ACC112 (cell line): ENCODE measurements at regions not wholly inside any gene's neighbourhood (a gene's known extent, or its start where the extent isn't known, plus 50 kb on each side); places are given as distances from the start of the nearest gene placed in this dataset.
A peak's percentile ranks its signal among the peaks of the same experiment; 100 is the strongest.

ENCODE experiments used
- H2AFZ ChIP-seq: fragments of 200-600 bp; sonication (generic); one replicate; pipeline ENCODE4 v1.6.0; 2017; ENCODE audit warnings: antibody characterized with exemption, low read length; ENCODE audit not compliant: unreplicated experiment
- H3K27ac ChIP-seq: fragments of 200-600 bp; sonication (generic); 2 replicates; pipeline ENCODE4 v1.5.1; 2014; ENCODE audit warnings: low read depth, mild to moderate bottlenecking, antibody characterized with exemption, low read length, moderate library complexity
- H3K27me3 ChIP-seq: fragments of 200-600 bp; sonication (generic); 2 replicates; pipeline ENCODE4 v1.6.1; 2014; ENCODE audit warnings: mild to moderate bottlenecking, antibody characterized with exemption, low read length, moderate library complexity, mixed read lengths; ENCODE audit not compliant: insufficient read depth
- H3K36me3 ChIP-seq: fragments of 200-600 bp; sonication (generic); 2 replicates; pipeline ENCODE4 v1.6.1; 2016; ENCODE audit warnings: mild to moderate bottlenecking, antibody characterized with exemption, low read length, moderate library complexity, mixed read lengths; ENCODE audit not compliant: insufficient read depth
- H3K4me1 ChIP-seq: fragments of 200-600 bp; sonication (generic); one replicate; pipeline ENCODE4 v1.6.1; 2016; ENCODE audit warnings: low read length, mixed read lengths; ENCODE audit not compliant: insufficient read depth, unreplicated experiment, control insufficient read depth
- H3K4me3 ChIP-seq: fragments of 200-600 bp; sonication (generic); 2 replicates; pipeline ENCODE4 v1.5.1; 2014; ENCODE audit warnings: mild to moderate bottlenecking, low read depth, low read length
- H3K79me2 ChIP-seq: fragments of 200-600 bp; sonication (generic); one replicate; pipeline ENCODE4 v1.6.0; 2016; ENCODE audit warnings: low read length; ENCODE audit not compliant: control insufficient read depth, unreplicated experiment, insufficient read depth

DNA sequence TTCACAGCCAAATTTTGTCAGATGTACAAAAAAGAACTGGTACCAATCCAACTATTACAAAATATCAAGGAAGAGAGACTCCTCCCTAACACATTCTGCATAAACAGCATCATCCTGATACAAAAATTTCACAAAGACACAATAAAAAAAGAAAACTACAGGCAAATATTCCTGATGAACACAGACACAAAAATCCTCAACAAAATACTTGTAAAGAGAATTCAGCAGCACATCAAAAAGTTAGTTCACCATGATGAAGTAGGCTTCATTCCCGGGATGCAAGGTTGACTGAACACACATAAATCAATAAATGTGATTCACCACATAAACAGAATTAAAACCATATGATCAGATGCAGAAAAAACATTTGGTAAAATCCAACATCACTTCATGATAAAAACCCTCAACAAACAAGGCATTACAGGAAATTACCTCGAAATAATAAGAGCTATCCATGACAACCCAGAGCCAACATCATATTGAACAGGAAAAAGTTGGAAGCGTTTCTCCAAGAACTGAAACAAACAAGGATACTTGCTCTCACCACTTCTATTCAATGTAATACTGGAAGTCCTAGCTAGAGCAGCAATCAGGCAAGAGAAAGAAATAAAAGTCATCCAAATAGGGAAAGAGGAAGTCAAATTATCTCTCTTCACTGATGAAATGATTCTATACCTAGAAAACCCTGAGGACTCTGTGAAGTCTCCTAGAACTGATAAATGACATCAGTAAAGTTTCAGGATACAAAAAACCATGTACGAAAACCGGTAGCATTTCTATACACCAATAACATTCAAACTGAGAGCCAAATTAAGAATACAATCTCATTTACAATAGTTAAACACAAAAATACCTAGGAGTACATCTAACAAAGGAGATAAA, 223.1 kb downstream of the REEP3 start:
- Histone ChIP-seq H3K36me3 (no peaks in the 10 kb centered on the region), H3K4me1 (peaks cover 13% of the 10 kb centered on the region), H3K27ac (no peak overlapping the region), H3K79me2 (no peaks in the 10 kb centered on the region), H3K27me3 (peaks cover 4% of the 10 kb centered on the region; the same call in 1 of the 2 replicates), H2AFZ (peak overlapping the region; percentile 7), H3K4me3 (no peak overlapping the region)

DNA sequence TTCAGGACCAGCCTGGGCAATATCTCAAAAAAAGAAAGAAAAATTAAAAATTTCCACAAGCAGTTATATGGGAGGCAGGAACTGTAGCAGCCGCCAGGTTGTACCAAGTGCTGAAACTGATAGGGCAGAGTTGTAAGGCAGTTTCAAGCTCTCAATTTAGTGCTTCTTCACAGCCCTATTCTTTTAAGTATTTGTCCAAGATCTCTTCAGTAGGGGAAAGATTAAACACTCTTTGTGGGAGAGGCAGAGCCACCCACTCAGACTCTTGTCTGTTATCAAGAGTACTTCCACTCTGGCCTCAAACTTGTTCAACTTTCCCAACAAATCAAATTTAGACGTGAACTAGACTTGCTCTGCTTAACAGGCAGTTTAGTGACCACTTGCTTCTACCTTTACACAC, 228.7 kb downstream of the REEP3 start:
- Histone ChIP-seq H3K4me1 (no peaks in the 10 kb centered on the region), H3K27me3 (peaks cover 3% of the 10 kb centered on the region; the same call in 1 of the 2 replicates), H3K79me2 (no peaks in the 10 kb centered on the region), H3K36me3 (no peaks in the 10 kb centered on the region), H3K4me3 (no peak overlapping the region), H2AFZ (no peak overlapping the region), H3K27ac (no peak overlapping the region)

GRCh38 chr10:63751836-63752235, 230.6 kb downstream of the REEP3 start:
- Histone ChIP-seq H3K4me3 (no peak overlapping the region), H3K36me3 (no peaks in the 10 kb centered on the region), H2AFZ (no peak overlapping the region), H3K27ac (no peak overlapping the region), H3K79me2 (no peaks in the 10 kb centered on the region), H3K4me1 (peaks cover 3% of the 10 kb centered on the region), H3K27me3 (peaks cover 3% of the 10 kb centered on the region; the same call in 1 of the 2 replicates)

DNA sequence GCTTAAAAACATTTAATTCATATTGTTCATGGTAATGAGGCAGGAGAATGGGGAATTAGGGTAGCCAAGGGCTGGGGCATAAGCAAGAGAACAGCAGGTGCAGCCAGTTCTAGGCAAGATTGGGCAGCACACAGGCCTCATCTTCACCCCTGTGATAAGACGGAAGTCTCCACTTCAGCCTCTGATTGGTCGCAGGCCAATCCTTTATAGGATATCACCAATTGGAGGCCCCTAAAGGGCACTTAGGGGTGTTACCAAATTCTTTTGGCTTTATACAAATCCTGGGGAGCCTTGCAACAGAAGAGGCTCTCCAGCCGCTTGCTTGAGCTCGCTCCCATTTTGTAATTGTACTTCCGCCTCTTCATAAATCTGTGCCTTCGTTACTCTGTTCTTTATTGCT, 231.1 kb downstream of the REEP3 start:
- no peak overlapping the region for H3K27ac ChIP-seq
- no peak overlapping the region for H2AFZ ChIP-seq
- no peaks in the 10 kb centered on the region for H3K79me2 ChIP-seq
- peaks cover 3% of the 10 kb centered on the region; the same call in 1 of the 2 replicates for H3K27me3 ChIP-seq
- no peaks in the 10 kb centered on the region for H3K36me3 ChIP-seq
- H3K4me3 ChIP-seq = no peak overlapping the region
- H3K4me1 ChIP-seq = peaks cover 6% of the 10 kb centered on the region

DNA sequence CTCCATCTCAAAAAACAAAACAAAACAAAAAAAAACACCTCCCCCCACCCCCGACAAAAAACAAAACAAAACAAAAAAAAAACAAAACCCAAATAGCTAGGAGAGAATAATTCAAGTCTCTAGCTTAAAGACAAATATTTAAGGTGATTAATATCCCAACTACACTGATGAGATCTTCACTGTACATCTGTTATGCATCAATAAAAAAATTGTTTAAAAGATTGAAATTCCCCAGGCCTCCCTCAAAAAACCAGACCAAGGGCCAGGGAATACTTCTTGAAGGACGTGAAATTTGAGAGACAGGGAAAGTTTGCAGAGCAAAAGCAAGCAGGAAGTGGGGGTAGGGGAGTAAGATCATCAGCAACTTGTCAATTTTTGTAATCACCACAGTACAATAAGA, 232.6 kb downstream of the REEP3 start:
- H3K27me3 ChIP-seq = peaks cover 3% of the 10 kb centered on the region; the same call in 1 of the 2 replicates
- no peak overlapping the region for H2AFZ ChIP-seq
- H3K4me1 ChIP-seq = peaks cover 13% of the 10 kb centered on the region
- H3K79me2 ChIP-seq = no peaks in the 10 kb centered on the region
- H3K27ac ChIP-seq = no peak overlapping the region
- no peak overlapping the region for H3K4me3 ChIP-seq
- no peaks in the 10 kb centered on the region for H3K36me3 ChIP-seq

DNA sequence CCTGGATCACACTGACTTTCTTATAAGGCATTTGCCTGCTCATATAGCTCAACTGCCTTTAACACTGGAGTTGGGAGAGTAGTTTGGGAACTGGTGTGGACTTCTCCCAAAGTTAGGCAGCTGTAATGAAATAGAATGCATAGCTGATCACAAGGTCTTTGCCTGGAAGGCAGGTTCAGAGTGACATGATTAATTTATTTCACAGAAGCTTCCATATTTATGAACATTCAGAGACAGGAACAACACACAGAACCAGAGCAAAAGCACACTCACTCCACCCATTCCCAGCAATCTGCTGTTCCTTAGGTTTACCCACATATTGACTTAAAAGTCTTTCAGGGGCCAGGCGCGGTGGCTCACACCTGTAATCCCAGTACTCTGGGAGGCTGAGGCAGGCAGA, 234.2 kb downstream of the REEP3 start:
- Histone ChIP-seq H2AFZ (no peak overlapping the region), H3K27me3 (no peaks in the 10 kb centered on the region), H3K27ac (no peak overlapping the region), H3K36me3 (no peaks in the 10 kb centered on the region), H3K4me3 (no peak overlapping the region), H3K79me2 (no peaks in the 10 kb centered on the region), H3K4me1 (peaks cover 13% of the 10 kb centered on the region)

- Histone ChIP-seq H3K27ac (no peak overlapping the region), H3K36me3 (no peaks in the 10 kb centered on the region), H3K4me3 (no peak overlapping the region), H3K27me3 (no peaks in the 10 kb centered on the region), H2AFZ (no peak overlapping the region), H3K4me1 (peaks cover 13% of the 10 kb centered on the region), H3K79me2 (no peaks in the 10 kb centered on the region)
Measured at GRCh38 chr10:63757067-63757466, 235.9 kb downstream of the REEP3 start.

GRCh38 chr10:63758080-63758479, 236.9 kb downstream of the REEP3 start:
- peaks cover 13% of the 10 kb centered on the region for H3K4me1 ChIP-seq
- no peak overlapping the region for H3K27ac ChIP-seq
- no peak overlapping the region for H3K4me3 ChIP-seq
- H2AFZ ChIP-seq = no peak overlapping the region
- H3K36me3 ChIP-seq = no peaks in the 10 kb centered on the region
- no peaks in the 10 kb centered on the region for H3K27me3 ChIP-seq
- H3K79me2 ChIP-seq = no peaks in the 10 kb centered on the region

DNA sequence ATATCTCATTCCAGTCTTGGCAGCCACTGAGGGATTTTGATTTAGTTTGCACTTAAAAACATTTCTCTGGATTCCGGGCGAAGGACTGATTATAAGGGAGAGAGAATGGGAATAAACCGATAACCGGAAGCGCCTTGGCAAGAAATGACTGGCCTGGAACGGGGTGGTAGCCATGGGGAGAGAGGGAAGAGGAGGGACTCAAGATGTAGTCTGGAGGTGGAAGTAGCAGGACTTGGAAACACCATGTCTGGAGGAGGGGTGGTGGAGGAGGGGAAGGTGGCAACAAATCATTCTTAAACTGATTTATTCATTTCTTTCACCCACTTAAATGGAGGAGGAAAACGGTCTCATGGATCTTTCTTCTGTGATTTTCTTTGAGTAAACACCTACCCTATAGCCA, 238.1 kb downstream of the REEP3 start:
- Histone ChIP-seq H2AFZ (no peak overlapping the region), H3K79me2 (no peaks in the 10 kb centered on the region), H3K27ac (no peak overlapping the region), H3K4me1 (peaks cover 13% of the 10 kb centered on the region), H3K4me3 (no peak overlapping the region), H3K27me3 (no peaks in the 10 kb centered on the region), H3K36me3 (no peaks in the 10 kb centered on the region)

- H3K4me3 ChIP-seq = no peak overlapping the region
- no peaks in the 10 kb centered on the region for H3K27me3 ChIP-seq
- H3K4me1 ChIP-seq = peaks cover 13% of the 10 kb centered on the region
- H3K27ac ChIP-seq = no peak overlapping the region
- no peaks in the 10 kb centered on the region for H3K36me3 ChIP-seq
- H3K79me2 ChIP-seq = no peaks in the 10 kb centered on the region
- no peak overlapping the region for H2AFZ ChIP-seq
Measured at GRCh38 chr10:63760034-63760707, 239.0 kb downstream of the REEP3 start.

GRCh38 chr10:63760708-63761047, 239.5 kb downstream of the REEP3 start:
- no peak overlapping the region for H3K4me3 ChIP-seq
- H3K27me3 ChIP-seq = no peaks in the 10 kb centered on the region
- no peaks in the 10 kb centered on the region for H3K36me3 ChIP-seq
- H3K4me1 ChIP-seq = peaks cover 13% of the 10 kb centered on the region
- H3K27ac ChIP-seq = no peak overlapping the region
- no peaks in the 10 kb centered on the region for H3K79me2 ChIP-seq
- no peak overlapping the region for H2AFZ ChIP-seq
